GM06990 (cell line): ENCODE measurements at regions not wholly inside any gene's neighbourhood (a gene's known extent, or its start where the extent isn't known, plus 50 kb on each side); places are given as distances from the start of the nearest gene placed in this dataset.
"Not testable (repeated sequence)": the region's sequence is repeated elsewhere in the genome, so short reads cannot be mapped to it uniquely, and the experiment has no call there.

ENCODE experiments used
- DNase-seq: peaks from one replicate; pipeline ENCODE4 v3.0.0-alpha.2; 2011; ENCODE audit not compliant: insufficient read length; ENCODE audit errors: extremely low read depth
- H3K27me3 ChIP-seq: replicated peaks from 2 replicates; pipeline ENCODE4 v1.6.0; 2011; ENCODE audit warnings: low read length; ENCODE audit not compliant: control insufficient read depth, insufficient read depth
- H3K36me3 ChIP-seq: 2 replicates; pipeline ENCODE4 v1.5.1; 2011; ENCODE audit warnings: low read length; ENCODE audit not compliant: control insufficient read depth, insufficient read depth
- H3K4me3 ChIP-seq: replicated peaks from 2 replicates; pipeline ENCODE4 v1.5.1; 2011; ENCODE audit warnings: low read depth, mild to moderate bottlenecking, control low read depth, low read length
- TF ChIP-seq, protein P1 (sequence below): IDR thresholded peaks from 2 replicates; pipeline ENCODE4 v1.5.1; 2011; ENCODE audit warnings: low read length, control low read depth, mild to moderate bottlenecking, inconsistent platforms; ENCODE audit not compliant: insufficient read depth, poor library complexity, severe bottlenecking

DNA sequence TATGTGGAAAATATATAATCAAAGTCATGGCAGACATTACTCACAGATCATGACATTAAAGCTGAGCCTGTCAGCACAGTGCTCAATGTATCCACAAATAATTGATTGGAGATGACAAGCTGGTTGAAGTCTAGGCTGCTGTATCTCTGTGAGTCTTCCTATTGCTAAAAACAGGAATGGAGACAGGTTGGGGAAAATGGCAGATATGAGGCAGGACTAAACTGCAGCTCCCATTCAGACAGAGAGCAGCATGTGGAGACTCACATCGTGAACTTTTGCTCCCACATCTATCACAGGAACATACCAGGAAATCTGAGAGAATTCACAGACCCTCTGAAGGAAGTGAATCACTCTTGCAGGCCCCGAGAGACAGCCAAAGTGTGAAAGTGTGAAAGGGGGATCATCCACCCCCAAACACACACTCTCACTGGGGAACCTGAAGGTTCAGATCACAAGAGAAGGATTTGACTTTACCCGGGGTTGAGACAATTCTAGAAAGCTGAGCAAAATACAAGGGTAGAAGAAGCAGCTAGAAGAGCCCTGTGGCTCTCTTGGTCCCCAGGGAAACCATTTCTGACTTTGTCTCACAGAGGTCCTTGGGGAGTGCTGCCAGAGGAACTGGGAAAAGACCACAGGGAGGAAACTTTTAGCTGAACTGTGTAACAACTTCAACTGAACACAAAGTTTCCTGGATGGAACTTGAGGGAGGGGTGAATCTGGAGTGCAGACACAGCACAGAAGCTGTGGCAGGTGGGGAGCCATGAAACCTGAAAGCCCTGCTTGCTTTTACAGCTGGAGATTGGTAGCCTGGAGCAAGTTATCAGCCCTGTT is 173.4 kb downstream of the S1PR1 start:
- TF ChIP-seq, protein P1, sequence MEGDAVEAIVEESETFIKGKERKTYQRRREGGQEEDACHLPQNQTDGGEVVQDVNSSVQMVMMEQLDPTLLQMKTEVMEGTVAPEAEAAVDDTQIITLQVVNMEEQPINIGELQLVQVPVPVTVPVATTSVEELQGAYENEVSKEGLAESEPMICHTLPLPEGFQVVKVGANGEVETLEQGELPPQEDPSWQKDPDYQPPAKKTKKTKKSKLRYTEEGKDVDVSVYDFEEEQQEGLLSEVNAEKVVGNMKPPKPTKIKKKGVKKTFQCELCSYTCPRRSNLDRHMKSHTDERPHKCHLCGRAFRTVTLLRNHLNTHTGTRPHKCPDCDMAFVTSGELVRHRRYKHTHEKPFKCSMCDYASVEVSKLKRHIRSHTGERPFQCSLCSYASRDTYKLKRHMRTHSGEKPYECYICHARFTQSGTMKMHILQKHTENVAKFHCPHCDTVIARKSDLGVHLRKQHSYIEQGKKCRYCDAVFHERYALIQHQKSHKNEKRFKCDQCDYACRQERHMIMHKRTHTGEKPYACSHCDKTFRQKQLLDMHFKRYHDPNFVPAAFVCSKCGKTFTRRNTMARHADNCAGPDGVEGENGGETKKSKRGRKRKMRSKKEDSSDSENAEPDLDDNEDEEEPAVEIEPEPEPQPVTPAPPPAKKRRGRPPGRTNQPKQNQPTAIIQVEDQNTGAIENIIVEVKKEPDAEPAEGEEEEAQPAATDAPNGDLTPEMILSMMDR, result no peak
- Histone ChIP-seq H3K36me3 (no peaks in the 10 kb centered on the region), H3K27me3 (no peaks in the 10 kb centered on the region), H3K4me3 (no peak overlapping the region; the same call in 1 of the 2 replicates)
- DNase-seq, result peak; percentile 77

DNA sequence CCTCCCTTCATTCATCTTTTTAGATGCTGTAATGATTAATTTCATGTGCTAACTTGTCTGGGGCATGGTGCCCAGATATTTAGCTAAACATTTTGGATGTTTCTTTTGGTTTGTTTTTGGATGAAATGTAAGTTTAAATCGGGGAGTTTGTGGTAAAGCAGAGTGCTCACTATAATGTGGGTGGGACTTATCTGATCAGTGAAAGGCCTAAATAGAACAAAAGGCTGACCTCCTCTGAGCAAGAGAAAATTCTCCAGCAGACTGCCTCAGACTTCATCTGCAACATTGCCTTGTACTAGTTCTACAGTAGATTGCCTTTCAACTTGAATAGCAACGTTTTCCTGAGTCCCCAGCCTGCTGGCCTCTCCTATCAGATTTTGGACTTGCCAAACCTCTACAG is 183.6 kb downstream of the S1PR1 start:
- H3K4me3 ChIP-seq, result no peak overlapping the region
- DNase-seq, result no peak
- TF ChIP-seq, protein P1, result no peak
- H3K27me3 ChIP-seq, result no peaks in the 10 kb centered on the region
- H3K36me3 ChIP-seq, result no peaks in the 10 kb centered on the region

DNA sequence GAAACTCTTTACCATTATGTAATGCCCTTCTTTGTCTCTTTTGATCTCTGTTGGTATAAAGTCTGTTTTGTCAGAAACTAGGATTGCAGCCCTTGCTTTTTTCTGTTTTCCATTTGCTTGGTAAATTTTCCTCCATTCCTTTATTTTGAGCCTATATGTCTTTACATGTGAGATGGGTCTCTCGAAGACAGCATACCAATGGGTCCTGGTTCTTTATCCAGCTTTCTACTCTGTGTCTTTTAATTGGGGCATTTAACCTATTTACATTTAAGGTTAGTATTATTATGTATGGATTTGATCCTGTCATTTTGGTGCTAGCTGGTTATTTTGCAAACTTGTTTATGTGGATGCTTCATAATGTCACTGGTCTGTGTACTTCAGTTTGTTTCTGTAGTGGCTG is 191.3 kb downstream of the S1PR1 start:
- not testable (repeated sequence) for H3K36me3 ChIP-seq, DNase-seq, H3K27me3 ChIP-seq, H3K4me3 ChIP-seq

DNA sequence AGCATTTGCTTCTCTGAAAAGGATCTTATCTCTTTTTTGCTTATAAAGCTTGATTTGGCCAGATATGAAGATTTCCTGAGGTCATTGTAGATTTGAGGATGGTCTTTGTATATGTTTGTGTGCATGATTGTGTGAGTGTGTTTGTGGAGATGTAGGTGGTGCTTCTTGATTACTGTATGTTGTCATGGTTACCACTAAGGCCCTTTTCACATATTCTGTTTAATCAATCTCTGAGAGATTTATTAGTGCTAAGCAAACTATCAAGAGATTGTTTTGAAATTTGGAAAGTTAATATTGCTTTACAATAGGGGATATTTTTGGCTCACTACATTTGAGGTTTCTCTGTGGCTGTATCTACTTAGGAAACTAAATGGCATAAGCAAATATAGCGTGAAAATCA is 191.7 kb downstream of the S1PR1 start:
- TF ChIP-seq, protein P1, result no peak
- no peak for DNase-seq
- no peaks in the 10 kb centered on the region for H3K27me3 ChIP-seq
- H3K36me3 ChIP-seq, result no peaks in the 10 kb centered on the region
- no peak overlapping the region for H3K4me3 ChIP-seq

DNA sequence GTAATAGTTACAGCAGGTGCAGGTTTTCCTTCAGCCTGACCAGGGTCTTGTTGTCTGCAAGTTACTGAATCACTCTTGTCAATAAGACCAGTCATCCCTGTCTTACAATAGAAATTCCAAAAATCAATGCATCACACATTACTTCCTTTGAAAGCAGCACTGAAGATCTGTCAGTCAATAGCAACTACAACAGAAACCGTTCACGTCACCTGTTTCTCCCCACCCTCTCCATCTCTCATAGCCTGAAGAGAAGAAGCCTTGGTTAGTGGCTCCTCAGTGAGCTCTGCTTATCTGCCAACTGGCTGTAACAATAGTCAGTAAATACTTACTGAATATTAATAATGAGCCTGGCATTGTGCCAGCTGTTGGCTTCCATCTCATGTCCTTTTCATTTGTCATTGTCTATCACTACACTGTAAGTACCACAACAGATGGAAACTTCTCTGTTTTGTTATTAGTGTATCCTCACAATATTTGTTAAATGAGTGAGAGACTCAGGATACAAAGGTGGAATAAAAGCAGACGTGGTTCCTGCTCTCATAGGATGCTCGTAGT is 195.2 kb downstream of the S1PR1 start:
- Histone ChIP-seq H3K36me3 (no peaks in the 10 kb centered on the region), H3K27me3 (no peaks in the 10 kb centered on the region), H3K4me3 (no peak overlapping the region)
- DNase-seq, result no peak
- TF ChIP-seq, protein P1, result no peak

DNA sequence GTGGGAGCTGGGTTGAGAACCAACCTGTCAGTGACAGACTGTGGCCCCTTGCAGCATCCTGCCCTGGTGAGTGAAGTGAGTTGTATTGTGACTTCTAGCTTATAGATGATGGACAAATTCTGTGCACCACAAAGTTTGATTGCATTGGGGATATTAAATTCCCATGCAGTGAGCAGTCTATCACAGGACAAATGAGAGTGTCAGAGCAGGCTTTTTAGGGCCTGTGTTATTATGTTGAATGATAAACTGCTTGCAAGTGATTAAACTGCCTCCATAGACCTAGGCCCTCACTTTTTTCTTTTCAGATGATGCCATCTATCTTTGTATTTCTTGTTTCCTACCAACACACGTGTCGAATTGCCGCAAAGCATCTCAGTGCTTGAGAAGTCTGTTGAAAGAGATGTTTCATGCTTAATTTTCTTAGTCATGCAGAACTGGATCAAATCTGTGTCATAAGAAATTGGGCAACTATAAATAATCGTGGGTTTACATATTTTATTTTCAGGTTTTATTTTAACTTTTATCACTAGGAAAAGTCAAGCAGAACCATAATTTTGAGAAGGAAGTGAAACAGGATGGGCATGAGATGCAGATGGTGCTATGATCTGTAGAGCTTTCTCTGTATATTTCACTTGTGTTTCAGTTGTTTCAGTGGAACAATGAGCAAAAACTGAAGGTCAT is 199.2 kb downstream of the S1PR1 start:
- DNase-seq, result peak; percentile 75
- no peak overlapping the region for H3K4me3 ChIP-seq
- no peaks in the 10 kb centered on the region for H3K36me3 ChIP-seq
- TF ChIP-seq, protein P1, result no peak
- no peaks in the 10 kb centered on the region for H3K27me3 ChIP-seq
